ENCODE measurements at regions not wholly inside any gene's neighbourhood (a gene's known extent, or its start where the extent isn't known, plus 50 kb on each side); places are given as distances from the start of the nearest gene placed in this dataset.

- no peak for TF ChIP-seq YY1 (IDR thresholded peaks at IDR 0.05; ENCODE audit: insufficient read depth, insufficient read length)
- no peak for TF ChIP-seq SUZ12 (IDR thresholded peaks at IDR 0.05; ENCODE audit: extremely low read depth, insufficient read depth, insufficient read length)
Measured at GRCh38 chr6:133042550-133043120, 198.5 kb upstream of the EYA4 start.

All from NT2/D1 (cell line).